Thyroid gland (tissue), 4 donors: ENCODE measurements at regions not wholly inside any gene's neighbourhood (a gene's known extent, or its start where the extent isn't known, plus 50 kb on each side); places are given as distances from the start of the nearest gene placed in this dataset.
"Not testable (repeated sequence)": the region's sequence is repeated elsewhere in the genome, so short reads cannot be mapped to it uniquely, and the experiment has no call there.

Source experiments
- DNase-seq, 2 donors: peaks; one replicate each; pipeline ENCODE4 v3.0.0-alpha.2; 2019
- H3K27ac ChIP-seq, 3 donors: fragments of 200-600 bp; sonication (generic); 1 replicate in 2 of 3; 2 replicates in 1 of 3; pipeline ENCODE4 v1.5.1; 2016 to 2019; ENCODE audit warnings: mild to moderate bottlenecking in 1 of 3, moderate library complexity in 1 of 3
- H3K27me3 ChIP-seq: fragments of 200-600 bp; sonication (generic); one replicate; pipeline ENCODE4 v1.5.1; 2019
- H3K36me3 ChIP-seq, 2 donors: fragments of 200-600 bp; sonication (generic); one replicate each; pipeline ENCODE4 v1.5.1; 2016 to 2019
- H3K4me1 ChIP-seq, 2 donors: fragments of 200-600 bp; sonication (generic); one replicate each; pipeline ENCODE4 v1.5.1; 2017 to 2019
- H3K4me3 ChIP-seq, 3 donors: fragments of 200-600 bp; sonication (generic); replicated peaks in 1 of 3; 1 replicate in 2 of 3; 2 replicates in 1 of 3; pipeline ENCODE4 v1.5.1; 2016; ENCODE audit warnings: mild to moderate bottlenecking in 1 of 3
- H3K9me3 ChIP-seq: fragments of 200-600 bp; sonication (generic); one replicate; pipeline ENCODE4 v1.5.1; 2017
- POLR2A ChIP-seq, 2 donors: fragments of 450-650 bp; IDR thresholded peaks; one replicate each; pipeline ENCODE4 v1.6.1; 2017; ENCODE audit warnings: antibody characterized with exemption in 2 of 2, mild to moderate bottlenecking in 2 of 2, moderate library complexity in 1 of 2
- WGBS, 2 donors: methylation state at CpG; one replicate each; pipeline ENCODE4 v1.1.5; 2017; 5-methylcytosine and 5-hydroxymethylcytosine counted together
- intact Hi-C: fragments of 100-400 bp; cut with DNase I; formaldehyde crosslinking; loops from one replicate; pipeline ENCODE4 v1.15.1; 2023
- TF ChIP-seq, protein P1 (sequence below), 6 experiments: fragments of 200-600 bp in 3 of 6; fragments of 450-650 bp in 3 of 6; sonication (generic) in 3 of 6; IDR thresholded peaks; one replicate each; pipeline ENCODE4 v1.5.1; 2016 to 2019; ENCODE audit warnings: antibody characterized with exemption in 6 of 6, mild to moderate bottlenecking in 2 of 6, inconsistent platforms in 1 of 6, moderate library complexity in 1 of 6

DNA sequence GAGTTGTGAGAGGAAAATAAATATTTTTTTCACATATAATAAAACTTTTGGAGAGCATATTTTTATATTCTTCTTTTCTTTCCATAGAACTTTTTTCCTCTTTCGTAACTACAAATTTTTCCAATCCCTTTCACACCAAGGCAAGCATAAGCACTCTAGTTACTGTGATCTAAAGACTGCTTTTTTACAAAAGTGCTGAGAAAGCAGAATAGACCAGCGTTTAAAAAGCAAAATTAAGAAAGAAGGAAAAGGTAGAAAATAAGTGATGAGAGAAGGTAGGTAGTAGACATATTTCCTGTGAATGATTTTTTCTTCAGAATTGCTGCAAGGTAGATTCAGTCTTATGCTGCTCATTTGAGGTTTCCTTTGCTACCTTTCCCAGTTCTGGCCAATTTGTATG lies 195.5 kb downstream of the MBL2 start:
- Histone ChIP-seq H3K4me1 (no peaks in the 10 kb centered on the region), H3K9me3 (no peaks in the 10 kb centered on the region), H3K4me3 (no peak overlapping the region), H3K27me3 (no peaks in the 10 kb centered on the region), H3K36me3 (no peaks in the 10 kb centered on the region), H3K27ac (no peak overlapping the region)
- intact Hi-C loops = no loop called here
- DNase-seq = no peak
- 77 to 86% methylated on average over 2 of the region's 2 CpGs for WGBS, 2 donors
- TF ChIP-seq, protein P1, sequence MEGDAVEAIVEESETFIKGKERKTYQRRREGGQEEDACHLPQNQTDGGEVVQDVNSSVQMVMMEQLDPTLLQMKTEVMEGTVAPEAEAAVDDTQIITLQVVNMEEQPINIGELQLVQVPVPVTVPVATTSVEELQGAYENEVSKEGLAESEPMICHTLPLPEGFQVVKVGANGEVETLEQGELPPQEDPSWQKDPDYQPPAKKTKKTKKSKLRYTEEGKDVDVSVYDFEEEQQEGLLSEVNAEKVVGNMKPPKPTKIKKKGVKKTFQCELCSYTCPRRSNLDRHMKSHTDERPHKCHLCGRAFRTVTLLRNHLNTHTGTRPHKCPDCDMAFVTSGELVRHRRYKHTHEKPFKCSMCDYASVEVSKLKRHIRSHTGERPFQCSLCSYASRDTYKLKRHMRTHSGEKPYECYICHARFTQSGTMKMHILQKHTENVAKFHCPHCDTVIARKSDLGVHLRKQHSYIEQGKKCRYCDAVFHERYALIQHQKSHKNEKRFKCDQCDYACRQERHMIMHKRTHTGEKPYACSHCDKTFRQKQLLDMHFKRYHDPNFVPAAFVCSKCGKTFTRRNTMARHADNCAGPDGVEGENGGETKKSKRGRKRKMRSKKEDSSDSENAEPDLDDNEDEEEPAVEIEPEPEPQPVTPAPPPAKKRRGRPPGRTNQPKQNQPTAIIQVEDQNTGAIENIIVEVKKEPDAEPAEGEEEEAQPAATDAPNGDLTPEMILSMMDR (IDR thresholded peaks at IDR 0.05) = no peak
- TF ChIP-seq POLR2A (IDR thresholded peaks at IDR 0.05) = no peak

DNA sequence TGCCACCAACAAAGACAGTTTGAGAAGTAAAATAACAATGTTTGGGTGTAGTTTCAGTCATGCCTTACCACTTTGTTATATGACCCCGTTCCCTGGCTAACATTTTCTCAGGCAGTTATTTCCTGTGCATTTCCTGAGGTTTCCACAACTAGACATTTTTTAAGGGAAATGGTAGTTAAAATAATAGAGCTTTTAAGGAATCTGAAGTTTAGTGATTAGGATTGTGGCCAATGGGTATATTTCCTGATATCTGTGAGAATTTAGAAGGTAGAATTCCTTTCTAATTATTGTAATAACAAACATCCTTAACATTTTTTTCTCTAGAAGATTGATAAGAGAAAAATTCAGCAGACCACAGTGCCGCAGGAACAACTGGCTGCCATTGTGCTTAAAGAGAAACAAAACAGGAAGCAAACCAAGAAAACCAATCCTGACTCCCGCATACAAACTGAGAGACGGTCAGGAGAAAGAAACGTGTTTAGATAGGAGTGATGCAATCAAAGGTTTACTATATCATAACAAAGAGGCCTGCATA lies 193.6 kb downstream of the MBL2 start:
- no peaks in the 10 kb centered on the region for H3K9me3 ChIP-seq
- no peaks in the 10 kb centered on the region for H3K4me1 ChIP-seq
- TF ChIP-seq, protein P1 (IDR thresholded peaks at IDR 0.05) = no peak
- TF ChIP-seq POLR2A (IDR thresholded peaks at IDR 0.05) = no peak
- H3K27ac ChIP-seq = no peak overlapping the region
- no peak for DNase-seq
- H3K27me3 ChIP-seq = no peaks in the 10 kb centered on the region
- H3K4me3 ChIP-seq = no peak overlapping the region
- WGBS, 2 donors = 56 to 60% methylated on average over 5 of the region's 5 CpGs
- intact Hi-C loops = no loop called here
- H3K36me3 ChIP-seq = no peaks in the 10 kb centered on the region

- H3K4me3 ChIP-seq, intact Hi-C loops, H3K27me3 ChIP-seq, H3K4me1 ChIP-seq, H3K9me3 ChIP-seq, DNase-seq, H3K27ac ChIP-seq, H3K36me3 ChIP-seq: not testable (repeated sequence)
- 80 to 84% methylated on average over 2 of the region's 2 CpGs for WGBS, 2 donors
Observed at GRCh38 chr10:52581636-52582035, 190.9 kb downstream of the MBL2 start.

DNA sequence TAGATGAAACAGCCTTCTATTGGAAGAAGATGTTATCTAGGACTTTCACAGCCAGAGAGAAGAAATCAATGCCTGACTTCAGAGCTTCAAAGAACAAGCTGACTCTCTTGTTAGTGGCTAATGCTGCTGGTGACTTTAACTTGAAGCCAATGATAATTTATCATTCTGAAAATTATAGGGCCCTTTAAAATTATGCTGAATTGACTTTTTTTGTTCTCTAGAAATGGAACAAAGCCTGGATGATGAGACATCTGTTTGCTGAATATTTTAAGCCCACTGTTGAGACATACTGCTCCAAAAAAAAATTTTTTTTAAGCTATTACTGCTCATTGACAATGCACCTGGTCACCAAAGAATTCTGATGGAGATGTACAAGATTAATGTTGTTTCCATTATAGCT lies 189.2 kb downstream of the MBL2 start:
- Histone ChIP-seq H3K4me1 (no peaks in the 10 kb centered on the region), H3K36me3 (no peaks in the 10 kb centered on the region), H3K27me3 (no peaks in the 10 kb centered on the region), H3K9me3 (no peaks in the 10 kb centered on the region), H3K4me3 (no peak overlapping the region), H3K27ac (no peak overlapping the region)
- no peak for TF ChIP-seq POLR2A (IDR thresholded peaks at IDR 0.05)
- TF ChIP-seq, protein P1 (IDR thresholded peaks at IDR 0.05) = no peak
- intact Hi-C loops = no loop called here
- DNase-seq = no peak

DNA sequence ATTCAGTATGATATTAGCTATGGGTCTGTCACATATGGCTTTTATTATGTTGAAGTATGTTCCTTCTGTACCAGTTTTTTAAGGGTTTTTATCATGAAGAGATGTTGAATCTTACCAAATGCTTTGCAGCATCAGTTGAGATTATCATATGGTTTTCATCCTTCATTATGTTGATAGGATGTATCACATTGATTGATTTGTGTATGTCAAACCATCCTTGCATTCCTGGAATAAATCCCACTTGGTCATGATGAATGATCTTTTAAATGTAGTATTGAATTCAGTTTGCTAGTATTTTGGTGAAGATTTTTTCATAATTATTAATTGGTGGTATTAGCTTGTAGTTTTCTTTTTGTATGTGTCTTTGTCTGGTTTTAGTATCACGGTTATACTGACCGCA lies 185.9 kb downstream of the MBL2 start:
- 48 to 92% methylated on average over 2 of the region's 2 CpGs for WGBS, 2 donors
- no peak for DNase-seq
- H3K9me3 ChIP-seq = no peaks in the 10 kb centered on the region
- H3K4me1 ChIP-seq = no peaks in the 10 kb centered on the region
- TF ChIP-seq POLR2A (IDR thresholded peaks at IDR 0.05) = no peak
- TF ChIP-seq, protein P1 (IDR thresholded peaks at IDR 0.05) = no peak
- H3K4me3 ChIP-seq = no peak overlapping the region
- intact Hi-C loops = no loop called here
- no peaks in the 10 kb centered on the region for H3K27me3 ChIP-seq
- H3K27ac ChIP-seq = no peak overlapping the region
- H3K36me3 ChIP-seq = no peaks in the 10 kb centered on the region
